Neural cell (in vitro differentiated cells): ENCODE measurements at regions not wholly inside any gene's neighbourhood (a gene's known extent, or its start where the extent isn't known, plus 50 kb on each side); places are given as distances from the start of the nearest gene placed in this dataset.

Source experiments
- H2AFZ ChIP-seq: fragments of 200-600, 300-800 bp; sonication (generic), shearing (Covaris generic); 2 replicates; pipeline ENCODE4 v1.6.0; 2014; ENCODE audit warnings: low read depth, mild to moderate bottlenecking, antibody characterized with exemption, low read length, moderate library complexity
- H3F3A ChIP-seq: fragments of 200-600 bp; shearing (Covaris generic); 2 replicates; pipeline ENCODE4 v1.6.1; 2016; ENCODE audit warnings: mild to moderate bottlenecking, moderate library complexity, mixed read lengths, antibody characterized with exemption, low read length; ENCODE audit not compliant: insufficient read depth, poor library complexity, severe bottlenecking
- H3K27ac ChIP-seq: fragments of 200-600, 300-800 bp; sonication (generic), shearing (Covaris generic); 2 replicates; pipeline ENCODE4 v1.5.1; 2014; ENCODE audit warnings: mild to moderate bottlenecking, low read length, moderate library complexity
- H3K27me3 ChIP-seq: fragments of 300-800, 200-600 bp; sonication (generic), shearing (Covaris generic); 2 replicates; pipeline ENCODE4 v1.6.0; 2014; ENCODE audit warnings: mild to moderate bottlenecking, low read depth, low read length, moderate library complexity; ENCODE audit not compliant: insufficient read depth
- H3K36me3 ChIP-seq: fragments of 300-800, 200-600 bp; sonication (generic), shearing (Covaris generic); 2 replicates; pipeline ENCODE4 v1.5.1; 2014; ENCODE audit warnings: mild to moderate bottlenecking, antibody characterized with exemption, low read length, moderate library complexity; ENCODE audit not compliant: insufficient read depth
- H3K4me2 ChIP-seq: fragments of 300-800, 200-600 bp; sonication (generic), shearing (Covaris generic); 2 replicates; pipeline ENCODE4 v1.6.0; 2014; ENCODE audit warnings: mild to moderate bottlenecking, low read length
- H3K4me3 ChIP-seq: fragments of 300-800, 200-600 bp; sonication (generic), shearing (Covaris generic); 2 replicates; pipeline ENCODE4 v1.5.1; 2014; ENCODE audit warnings: mild to moderate bottlenecking, low read length, moderate library complexity
- H3K79me2 ChIP-seq: fragments of 200-600 bp; shearing (Covaris generic); replicated peaks from 2 replicates; pipeline ENCODE4 v1.6.0; 2014; ENCODE audit warnings: mild to moderate bottlenecking, low read length, moderate library complexity; ENCODE audit not compliant: insufficient read depth
- H3K9ac ChIP-seq: fragments of 300-800, 200-600 bp; sonication (generic), shearing (Covaris generic); 2 replicates; pipeline ENCODE4 v1.6.1; 2016; ENCODE audit warnings: mild to moderate bottlenecking, low read length, mixed read lengths
- H3K9me2 ChIP-seq: fragments of 200-600 bp; shearing (Covaris generic); 2 replicates; pipeline ENCODE4 v1.6.1; 2016; ENCODE audit warnings: mild to moderate bottlenecking, low read length, mixed read lengths; ENCODE audit not compliant: insufficient read depth
- H3K9me3 ChIP-seq: fragments of 200-600, 300-800 bp; sonication (generic), shearing (Covaris generic); 2 replicates; pipeline ENCODE4 v1.6.1; 2016; ENCODE audit warnings: mild to moderate bottlenecking, mixed run types, low read length, moderate library complexity, mixed read lengths
- H4K20me1 ChIP-seq: fragments of 200-600 bp; shearing (Covaris generic); 2 replicates; pipeline ENCODE4 v1.6.1; 2016; ENCODE audit warnings: mild to moderate bottlenecking, mixed run types; ENCODE audit not compliant: insufficient read depth
- CTCF ChIP-seq: fragments of 450-650 bp; IDR thresholded peaks from 2 replicates; pipeline ENCODE4 v1.5.1; 2014; ENCODE audit warnings: antibody characterized with exemption, mild to moderate bottlenecking, moderate library complexity; ENCODE audit not compliant: poor library complexity, severe bottlenecking
- EP300 ChIP-seq: fragments of 450-650 bp; conservative IDR thresholded peaks from 2 replicates; pipeline ENCODE4 v1.6.1; 2014; ENCODE audit warnings: antibody characterized with exemption, mild to moderate bottlenecking, moderate library complexity; ENCODE audit not compliant: poor library complexity, severe bottlenecking
- EZH2 ChIP-seq: fragments of 200-600, 300-800 bp; shearing (Covaris generic), sonication (generic); IDR thresholded peaks from 2 replicates; pipeline ENCODE4 v1.6.1; 2014; ENCODE audit warnings: antibody characterized with exemption, low read length, borderline replicate concordance, mild to moderate bottlenecking; ENCODE audit not compliant: insufficient read depth, poor library complexity, severe bottlenecking
- MXI1 ChIP-seq: fragments of 450-650 bp; conservative IDR thresholded peaks from 2 replicates; pipeline ENCODE4 v1.6.1; 2014; ENCODE audit warnings: antibody characterized with exemption, mild to moderate bottlenecking; ENCODE audit not compliant: poor library complexity, severe bottlenecking
- POLR2AphosphoS5 ChIP-seq: IDR thresholded peaks from 2 replicates; pipeline ENCODE4 v1.6.1; 2012
- RAD21 ChIP-seq: fragments of 450-650 bp; conservative IDR thresholded peaks from 2 replicates; pipeline ENCODE4 v1.6.1; 2014; ENCODE audit warnings: antibody characterized with exemption, mild to moderate bottlenecking, moderate library complexity
- REST ChIP-seq: IDR thresholded peaks from 2 replicates; pipeline ENCODE4 v1.6.1; 2012; ENCODE audit warnings: borderline replicate concordance
- SMC3 ChIP-seq: fragments of 450-650 bp; conservative IDR thresholded peaks from 2 replicates; pipeline ENCODE4 v1.6.1; 2014; ENCODE audit warnings: antibody characterized with exemption, mild to moderate bottlenecking, moderate library complexity; ENCODE audit not compliant: poor library complexity
- TAF1 ChIP-seq: IDR thresholded peaks from 2 replicates; pipeline ENCODE4 v1.6.1; 2012; ENCODE audit warnings: low read depth

- H3K9ac ChIP-seq: no peak overlapping the region
- no peak overlapping the region for H3K4me3 ChIP-seq
- H3K27ac ChIP-seq: no peak overlapping the region
- no peaks in the 10 kb centered on the region for H3K36me3 ChIP-seq
- H3K9me2 ChIP-seq: no peaks in the 10 kb centered on the region
- H3K9me3 ChIP-seq: no peaks in the 10 kb centered on the region
- no peaks in the 10 kb centered on the region for H4K20me1 ChIP-seq
- H3F3A ChIP-seq: no peaks in the 10 kb centered on the region
- no peak overlapping the region for H3K4me2 ChIP-seq
- H2AFZ ChIP-seq: no peak overlapping the region
- TF ChIP-seq SMC3 (no peak), REST (no peak), TAF1 (no peak), MXI1 (no peak), EP300 (no peak), RAD21 (no peak), EZH2 (no peak), POLR2AphosphoS5 (no peak), CTCF (no peak)
- no peaks in the 10 kb centered on the region for H3K27me3 ChIP-seq
- H3K79me2 ChIP-seq: no peaks in the 10 kb centered on the region
These were observed 140.9 kb downstream of the AQP9 start for GRCh38 chr15:58279106-58279505.

GRCh38 chr15:58279654-58280053, 141.5 kb downstream of the AQP9 start:
- H2AFZ ChIP-seq: no peak overlapping the region
- no peaks in the 10 kb centered on the region for H3K36me3 ChIP-seq
- no peaks in the 10 kb centered on the region for H3K79me2 ChIP-seq
- no peak for TF ChIP-seq MXI1
- TF ChIP-seq TAF1: no peak
- TF ChIP-seq EZH2: no peak
- no peak for TF ChIP-seq POLR2AphosphoS5
- no peak for TF ChIP-seq EP300
- no peak for TF ChIP-seq REST
- TF ChIP-seq CTCF: no peak
- no peaks in the 10 kb centered on the region for H3K27me3 ChIP-seq
- no peaks in the 10 kb centered on the region for H3K9me2 ChIP-seq
- H3K27ac ChIP-seq: no peak overlapping the region
- no peak overlapping the region for H3K4me3 ChIP-seq
- no peak overlapping the region for H3K4me2 ChIP-seq
- no peaks in the 10 kb centered on the region for H3F3A ChIP-seq
- H4K20me1 ChIP-seq: no peaks in the 10 kb centered on the region
- no peak overlapping the region for H3K9ac ChIP-seq
- H3K9me3 ChIP-seq: no peaks in the 10 kb centered on the region
